Spleen (tissue), 11 donors: ENCODE measurements at regions not wholly inside any gene's neighbourhood (a gene's known extent, or its start where the extent isn't known, plus 50 kb on each side); places are given as distances from the start of the nearest gene placed in this dataset.
"Not testable (repeated sequence)": the region's sequence is repeated elsewhere in the genome, so short reads cannot be mapped to it uniquely, and the experiment has no call there.

Experiments
- DNase-seq: peaks from one replicate; pipeline ENCODE4 v3.0.0-alpha.2; 2020
- H3K27ac ChIP-seq, 8 donors: fragments of 200-600 bp; sonication (generic) in 7 of 8; 1 replicate in 4 of 8; 2 replicates in 4 of 8; pipeline versions ENCODE4 v1.5.0 to v1.8.0; 2016 to 2021; ENCODE audit warnings: inconsistent platforms in 4 of 8, mild to moderate bottlenecking in 4 of 8, moderate library complexity in 1 of 8
- H3K27me3 ChIP-seq, 7 donors: fragments of 200-600 bp; sonication (generic) in 6 of 7; replicated peaks in 1 of 7; 1 replicate in 4 of 7; 2 replicates in 3 of 7; pipeline versions ENCODE4 v1.5.0 to v1.8.0; 2016 to 2021; ENCODE audit warnings: inconsistent platforms in 3 of 7, mild to moderate bottlenecking in 1 of 7
- H3K36me3 ChIP-seq, 6 donors: fragments of 200-600 bp; sonication (generic) in 5 of 6; 1 replicate in 4 of 6; 2 replicates in 2 of 6; pipeline versions ENCODE4 v1.5.0 to v1.8.0; 2016 to 2021; ENCODE audit warnings: inconsistent platforms in 2 of 6
- H3K4me1 ChIP-seq, 6 donors: fragments of 200-600 bp; sonication (generic) in 5 of 6; 1 replicate in 3 of 6; 2 replicates in 3 of 6; pipeline versions ENCODE4 v1.5.0 to v1.8.0; 2016 to 2021; ENCODE audit warnings: inconsistent platforms in 3 of 6
- H3K4me3 ChIP-seq, 8 donors: fragments of 200-600 bp; sonication (generic) in 7 of 8; 1 replicate in 4 of 8; 2 replicates in 4 of 8; pipeline versions ENCODE4 v1.5.0 to v1.8.0; 2016 to 2021; ENCODE audit warnings: inconsistent platforms in 4 of 8, mild to moderate bottlenecking in 4 of 8, moderate library complexity in 2 of 8
- H3K9me3 ChIP-seq, 8 donors: fragments of 200-600 bp; sonication (generic) in 7 of 8; 1 replicate in 4 of 8; 2 replicates in 4 of 8; pipeline versions ENCODE4 v1.5.0 to v1.8.0; 2016 to 2021; ENCODE audit warnings: inconsistent platforms in 4 of 8
- POLR2A ChIP-seq, 3 donors: fragments of 450-650 bp; IDR thresholded peaks; one replicate each; pipeline ENCODE4 v1.5.1; 2017; ENCODE audit warnings: antibody characterized with exemption in 3 of 3, mild to moderate bottlenecking in 1 of 3
- POLR2AphosphoS5 ChIP-seq, 3 donors: sonication (generic); formaldehyde crosslinking; IDR thresholded peaks; one replicate each; pipeline ENCODE4 v1.5.1; 2017; ENCODE audit warnings: antibody characterized with exemption in 3 of 3
- WGBS, 5 donors: extraction: QIAGEN DNeasy Blood & Tissue Kit in 3 of 5; methylation state at CpG; one replicate each; pipeline versions ENCODE4 v1.1.5 to v1.1.7; 2013 to 2018; 5-methylcytosine and 5-hydroxymethylcytosine counted together
- intact Hi-C: fragments of 100-400 bp; cut with DNase I; formaldehyde crosslinking; loops from one replicate; pipeline ENCODE4 v1.15.0; 2023; ENCODE audit warnings: low total_unique reads
- TF ChIP-seq, protein P1 (sequence below), 11 experiments: fragments of 200-600 bp in 7 of 11; fragments of 450-650 bp in 4 of 11; sonication (generic) in 4 of 11; IDR thresholded peaks in 8 of 11; conservative IDR thresholded peaks in 3 of 11; 1 replicate in 7 of 11; 2 replicates in 4 of 11; pipeline versions ENCODE4 v1.4.0 to v1.8.0; 2016 to 2021; ENCODE audit warnings: antibody characterized with exemption in 11 of 11, inconsistent platforms in 4 of 11, mild to moderate bottlenecking in 1 of 11
- donor health status: healthy with polysubstance abuse.
- donor health status: DM: no; HTN: no; CAD: no; lungs with moderate emphysema.
- donor health status: DM: no; HTN: no; CAD: no.
- donor health status: Bipolar disorder and iron deficiency.
- donor health status: healthy.
- donor health status: DM: no; HTN: no; CAD: no.
- donor health status: DM: yes; HTN: yes; CAD: no.

DNA sequence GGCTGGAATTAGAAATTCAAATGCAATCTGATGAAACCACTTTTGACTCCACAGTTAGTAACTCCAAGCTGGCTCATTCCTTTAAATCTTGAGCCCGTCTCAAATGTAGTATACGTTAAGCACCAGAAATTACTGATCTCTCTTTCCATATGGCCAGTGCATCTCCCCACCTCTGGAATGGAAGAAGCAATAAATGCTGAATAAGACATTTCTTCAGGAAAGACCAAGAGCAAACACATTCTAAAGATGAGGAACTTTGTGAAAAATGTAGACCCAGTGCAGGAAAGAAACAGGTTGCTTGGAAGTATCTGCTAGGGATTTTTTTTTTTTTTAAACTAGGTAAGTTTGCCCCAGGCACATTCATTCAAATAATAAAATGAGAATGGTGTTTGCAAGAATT lies 143.1 kb upstream of the FBXO11 start:
- Histone ChIP-seq H3K9me3 (no peaks in the 10 kb centered on the region), H3K4me1 (peaks cover 0 to 14% (median 7%) of the 10 kb centered on the region in 6 donors), H3K27ac (no peak overlapping the region), H3K4me3 (no peak overlapping the region), H3K27me3 (no peaks in the 10 kb centered on the region), H3K36me3 (no peaks in the 10 kb centered on the region)
- intact Hi-C loops = no loop called here
- TF ChIP-seq POLR2A (IDR thresholded peaks at IDR 0.05) = no peak
- TF ChIP-seq, protein P1, sequence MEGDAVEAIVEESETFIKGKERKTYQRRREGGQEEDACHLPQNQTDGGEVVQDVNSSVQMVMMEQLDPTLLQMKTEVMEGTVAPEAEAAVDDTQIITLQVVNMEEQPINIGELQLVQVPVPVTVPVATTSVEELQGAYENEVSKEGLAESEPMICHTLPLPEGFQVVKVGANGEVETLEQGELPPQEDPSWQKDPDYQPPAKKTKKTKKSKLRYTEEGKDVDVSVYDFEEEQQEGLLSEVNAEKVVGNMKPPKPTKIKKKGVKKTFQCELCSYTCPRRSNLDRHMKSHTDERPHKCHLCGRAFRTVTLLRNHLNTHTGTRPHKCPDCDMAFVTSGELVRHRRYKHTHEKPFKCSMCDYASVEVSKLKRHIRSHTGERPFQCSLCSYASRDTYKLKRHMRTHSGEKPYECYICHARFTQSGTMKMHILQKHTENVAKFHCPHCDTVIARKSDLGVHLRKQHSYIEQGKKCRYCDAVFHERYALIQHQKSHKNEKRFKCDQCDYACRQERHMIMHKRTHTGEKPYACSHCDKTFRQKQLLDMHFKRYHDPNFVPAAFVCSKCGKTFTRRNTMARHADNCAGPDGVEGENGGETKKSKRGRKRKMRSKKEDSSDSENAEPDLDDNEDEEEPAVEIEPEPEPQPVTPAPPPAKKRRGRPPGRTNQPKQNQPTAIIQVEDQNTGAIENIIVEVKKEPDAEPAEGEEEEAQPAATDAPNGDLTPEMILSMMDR (IDR thresholded peaks at IDR 0.05 in 8 of 11, conservative IDR thresholded peaks at IDR 0.05 in 3 of 11) = no peak
- TF ChIP-seq POLR2AphosphoS5 (IDR thresholded peaks at IDR 0.05) = no peak
- no peak for DNase-seq
- 93 to 100% (median 97%) methylated on average over 2 of the region's 2 CpGs for WGBS, 5 donors

DNA sequence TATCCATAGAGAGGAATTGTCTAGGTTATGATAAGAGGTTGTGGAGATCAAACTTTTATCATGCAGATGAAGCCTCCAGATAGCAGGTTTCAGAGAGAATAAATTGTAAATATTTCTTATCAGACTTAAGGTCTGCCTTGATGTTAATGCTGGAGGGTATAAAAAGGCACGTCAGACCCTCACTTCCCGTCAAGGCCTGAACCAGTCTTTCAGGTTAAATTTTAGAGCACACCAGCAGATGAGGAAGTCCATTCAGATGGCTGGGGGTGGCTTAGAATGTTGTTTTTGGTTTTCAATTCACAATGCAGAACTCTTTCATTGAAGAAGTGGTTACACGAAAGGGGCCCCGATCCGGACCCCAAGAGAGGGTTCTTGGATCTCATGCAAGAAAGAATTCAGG lies 144.4 kb upstream of the FBXO11 start:
- DNase-seq = no peak
- Histone ChIP-seq H3K4me1 (peaks cover 0 to 3% (median 0%) of the 10 kb centered on the region in 6 donors), H3K36me3 (no peaks in the 10 kb centered on the region), H3K4me3 (no peak overlapping the region), H3K27ac (no peak overlapping the region), H3K27me3 (no peaks in the 10 kb centered on the region), H3K9me3 (no peaks in the 10 kb centered on the region)
- intact Hi-C loops = no loop called here
- TF ChIP-seq POLR2AphosphoS5 (IDR thresholded peaks at IDR 0.05) (no peak), POLR2A (IDR thresholded peaks at IDR 0.05) (no peak)
- TF ChIP-seq, protein P1 (IDR thresholded peaks at IDR 0.05 in 8 of 11, conservative IDR thresholded peaks at IDR 0.05 in 3 of 11) = no peak
- 47 to 66% (median 58%) methylated on average over 5 of the region's 5 CpGs for WGBS, 5 donors

DNA sequence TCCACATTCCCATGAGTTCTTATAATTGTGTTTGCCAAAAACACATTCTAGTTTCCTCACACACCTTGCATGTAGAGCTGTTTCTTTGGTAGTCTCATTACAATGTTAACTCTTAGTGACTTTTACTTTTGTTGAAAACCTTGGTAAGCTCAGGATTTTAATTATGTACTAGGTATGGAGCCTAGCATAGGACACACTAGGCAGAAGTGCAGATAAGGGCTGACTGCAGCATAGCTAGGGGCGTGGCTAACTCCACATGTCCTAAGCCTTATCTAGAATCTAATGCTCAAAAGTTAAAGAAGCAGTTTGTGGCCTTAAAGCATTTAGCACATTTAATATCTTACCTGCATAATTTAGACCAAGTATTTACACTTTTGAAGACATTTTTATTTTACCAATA lies 153.7 kb upstream of the FBXO11 start:
- peaks cover 0 to 8% (median 0%) of the 10 kb centered on the region in 7 donors for H3K27me3 ChIP-seq
- no peaks in the 10 kb centered on the region for H3K4me1 ChIP-seq
- no peak for TF ChIP-seq POLR2AphosphoS5 (IDR thresholded peaks at IDR 0.05)
- no peak for TF ChIP-seq POLR2A (IDR thresholded peaks at IDR 0.05)
- TF ChIP-seq, protein P1 (IDR thresholded peaks at IDR 0.05 in 8 of 11, conservative IDR thresholded peaks at IDR 0.05 in 3 of 11) = no peak
- 72 to 92% (median 83%) methylated on average over 1 of the region's 1 CpG for WGBS, 5 donors
- H3K27ac ChIP-seq = no peak overlapping the region
- intact Hi-C loops = no loop called here
- no peaks in the 10 kb centered on the region for H3K36me3 ChIP-seq
- H3K9me3 ChIP-seq = no peaks in the 10 kb centered on the region
- no peak overlapping the region for H3K4me3 ChIP-seq
- no peak for DNase-seq

DNA sequence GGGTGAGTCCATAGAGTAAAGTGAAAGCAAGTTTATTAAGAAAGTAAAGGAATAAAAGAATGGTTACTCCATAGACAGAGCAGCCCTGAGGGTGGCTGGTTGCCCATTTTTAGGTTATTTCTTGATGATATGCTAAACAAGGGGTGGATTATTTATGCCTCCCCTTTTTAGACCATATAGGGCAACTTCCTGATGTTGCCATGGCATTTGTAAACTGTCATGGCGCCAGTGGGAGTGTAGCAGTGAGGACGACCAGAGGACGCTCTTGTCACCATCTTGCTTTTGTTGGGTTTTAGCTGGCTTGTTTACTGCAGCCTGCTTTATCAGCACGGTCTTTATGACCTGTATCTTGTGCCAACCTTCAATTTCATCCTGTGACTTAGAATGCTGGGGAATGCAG lies 155.4 kb upstream of the FBXO11 start:
- H3K4me1 ChIP-seq, H3K4me3 ChIP-seq, H3K9me3 ChIP-seq, H3K36me3 ChIP-seq, H3K27me3 ChIP-seq, intact Hi-C loops, H3K27ac ChIP-seq, DNase-seq: not testable (repeated sequence)
- WGBS, 5 donors = 88 to 92% (median 90%) methylated on average over 4 of the region's 4 CpGs

DNA sequence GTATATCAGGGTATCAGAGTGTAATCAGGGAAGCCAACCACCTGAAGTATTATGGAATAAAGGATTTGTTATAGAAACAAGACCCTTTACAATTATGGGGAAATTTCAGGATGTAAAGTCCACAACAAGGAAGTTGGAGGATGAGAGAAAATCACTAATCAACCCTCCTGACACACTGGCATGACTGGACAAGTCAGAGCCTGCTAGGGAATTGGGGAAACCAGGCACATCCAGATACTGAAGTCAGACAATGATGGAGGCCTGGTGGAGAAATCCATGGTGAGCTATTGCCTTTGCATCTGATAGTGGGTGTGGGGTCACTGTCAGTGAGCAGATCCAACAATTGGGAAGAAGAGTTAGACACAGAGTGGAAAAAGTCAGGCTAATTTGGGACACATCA lies 158.8 kb upstream of the FBXO11 start:
- no peak overlapping the region for H3K27ac ChIP-seq
- H3K4me3 ChIP-seq = no peak overlapping the region
- intact Hi-C loops = no loop called here
- H3K4me1 ChIP-seq = no peaks in the 10 kb centered on the region
- no peaks in the 10 kb centered on the region for H3K9me3 ChIP-seq
- H3K36me3 ChIP-seq = no peaks in the 10 kb centered on the region
- TF ChIP-seq, protein P1 (IDR thresholded peaks at IDR 0.05 in 8 of 11, conservative IDR thresholded peaks at IDR 0.05 in 3 of 11) = no peak
- no peak for TF ChIP-seq POLR2AphosphoS5 (IDR thresholded peaks at IDR 0.05)
- TF ChIP-seq POLR2A (IDR thresholded peaks at IDR 0.05) = no peak
- H3K27me3 ChIP-seq = peaks cover 0 to 4% (median 0%) of the 10 kb centered on the region in 7 donors
- no peak for DNase-seq
